ENCODE measurements at regions not wholly inside any gene's neighbourhood (a gene's known extent, or its start where the extent isn't known, plus 50 kb on each side); places are given as distances from the start of the nearest gene placed in this dataset.

GRCh38 chr11:28524098-28524497 is 415.9 kb downstream of the METTL15 start:
- TF ChIP-seq ZNF565 (CRISPR knock-in tag; conservative IDR thresholded peaks at IDR 0.05; ENCODE audit: low read depth) = no peak
- ATAC-seq = no peak

- ATAC-seq = no peak
- TF ChIP-seq PATZ1 (CRISPR knock-in tag; IDR thresholded peaks at IDR 0.05; ENCODE audit: borderline replicate concordance) (no peak), ARNTL (CRISPR knock-in tag; IDR thresholded peaks at IDR 0.05; ENCODE audit: borderline replicate concordance, low read depth) (no peak), TOX (CRISPR knock-in tag; IDR thresholded peaks at IDR 0.05; ENCODE audit: borderline replicate concordance) (no peak), ZC3H10 (CRISPR knock-in tag; IDR thresholded peaks at IDR 0.05) (no peak), GLIS3 (CRISPR knock-in tag; IDR thresholded peaks at IDR 0.05) (no peak), CSDC2 (CRISPR knock-in tag; IDR thresholded peaks at IDR 0.05) (no peak), BACH2 (CRISPR knock-in tag; IDR thresholded peaks at IDR 0.05; ENCODE audit: borderline replicate concordance) (no peak), ISL1 (CRISPR knock-in tag; IDR thresholded peaks at IDR 0.05) (no peak), POU6F1 (CRISPR knock-in tag; IDR thresholded peaks at IDR 0.05; ENCODE audit: borderline replicate concordance, low read depth) (no peak), PPARA (CRISPR knock-in tag; IDR thresholded peaks at IDR 0.05; ENCODE audit: borderline replicate concordance) (no peak), ZFP30 (CRISPR knock-in tag; IDR thresholded peaks at IDR 0.05) (no peak), TCF4 (CRISPR knock-in tag; IDR thresholded peaks at IDR 0.05; ENCODE audit: borderline replicate concordance) (no peak), ESRRG (CRISPR knock-in tag; IDR thresholded peaks at IDR 0.05) (no peak), ZNF8 (CRISPR knock-in tag; IDR thresholded peaks at IDR 0.05) (no peak), ZFP3 (CRISPR knock-in tag; IDR thresholded peaks at IDR 0.05) (no peak), TSHZ2 (CRISPR knock-in tag; IDR thresholded peaks at IDR 0.05) (no peak), SNAI2 (CRISPR knock-in tag; IDR thresholded peaks at IDR 0.05) (no peak), CREB5 (CRISPR knock-in tag; IDR thresholded peaks at IDR 0.05; ENCODE audit: low read depth) (no peak), ZNF565 (CRISPR knock-in tag; conservative IDR thresholded peaks at IDR 0.05; ENCODE audit: low read depth) (no peak)
Measured at GRCh38 chr11:28521075-28521474, 412.9 kb downstream of the METTL15 start.

- no peak for TF ChIP-seq PPARA (CRISPR knock-in tag; IDR thresholded peaks at IDR 0.05; ENCODE audit: borderline replicate concordance)
- TF ChIP-seq ZFP3 (CRISPR knock-in tag; IDR thresholded peaks at IDR 0.05) = no peak
- TF ChIP-seq CSRNP3 (CRISPR knock-in tag; IDR thresholded peaks at IDR 0.05) = no peak
- no peak for TF ChIP-seq CSDC2 (CRISPR knock-in tag; IDR thresholded peaks at IDR 0.05)
- no peak for TF ChIP-seq ZNF565 (CRISPR knock-in tag; conservative IDR thresholded peaks at IDR 0.05; ENCODE audit: low read depth)
- TF ChIP-seq TCF4 (CRISPR knock-in tag; IDR thresholded peaks at IDR 0.05; ENCODE audit: borderline replicate concordance) = no peak
- TF ChIP-seq CREB5 (CRISPR knock-in tag; IDR thresholded peaks at IDR 0.05; ENCODE audit: low read depth) = no peak
- TF ChIP-seq TSHZ2 (CRISPR knock-in tag; IDR thresholded peaks at IDR 0.05) = no peak
- TF ChIP-seq RARB (CRISPR knock-in tag; IDR thresholded peaks at IDR 0.05) = no peak
- ATAC-seq = no peak
Measured at GRCh38 chr11:28520291-28520690, 412.1 kb downstream of the METTL15 start.
